ENCODE measurements at regions not wholly inside any gene's neighbourhood (a gene's known extent, or its start where the extent isn't known, plus 50 kb on each side); places are given as distances from the start of the nearest gene placed in this dataset.

DNA sequence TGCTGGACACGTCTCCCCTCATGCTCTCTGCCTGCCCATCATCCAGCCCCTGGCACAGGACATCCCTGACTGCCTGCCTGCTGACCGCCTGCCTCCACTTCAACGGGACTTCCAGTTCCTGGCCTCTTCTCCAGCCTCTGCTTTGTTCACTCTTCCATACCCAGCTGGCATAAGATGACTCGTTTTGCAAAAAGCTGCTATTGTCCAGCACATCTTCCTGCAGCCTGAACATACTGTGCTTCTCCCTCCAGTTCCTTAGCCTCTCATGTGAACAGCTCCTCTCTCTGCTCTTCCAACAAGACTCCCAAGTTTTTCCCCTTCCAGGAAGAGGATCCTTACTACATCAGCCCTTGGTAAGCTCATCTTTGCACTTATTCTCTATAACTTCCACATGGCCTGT is 62.4 kb upstream of the SKOR2 start:
- no peak for TF ChIP-seq POLR2A (IDR thresholded peaks at IDR 0.05; ENCODE audit: extremely low read depth, insufficient read length)
- TF ChIP-seq, protein P1, sequence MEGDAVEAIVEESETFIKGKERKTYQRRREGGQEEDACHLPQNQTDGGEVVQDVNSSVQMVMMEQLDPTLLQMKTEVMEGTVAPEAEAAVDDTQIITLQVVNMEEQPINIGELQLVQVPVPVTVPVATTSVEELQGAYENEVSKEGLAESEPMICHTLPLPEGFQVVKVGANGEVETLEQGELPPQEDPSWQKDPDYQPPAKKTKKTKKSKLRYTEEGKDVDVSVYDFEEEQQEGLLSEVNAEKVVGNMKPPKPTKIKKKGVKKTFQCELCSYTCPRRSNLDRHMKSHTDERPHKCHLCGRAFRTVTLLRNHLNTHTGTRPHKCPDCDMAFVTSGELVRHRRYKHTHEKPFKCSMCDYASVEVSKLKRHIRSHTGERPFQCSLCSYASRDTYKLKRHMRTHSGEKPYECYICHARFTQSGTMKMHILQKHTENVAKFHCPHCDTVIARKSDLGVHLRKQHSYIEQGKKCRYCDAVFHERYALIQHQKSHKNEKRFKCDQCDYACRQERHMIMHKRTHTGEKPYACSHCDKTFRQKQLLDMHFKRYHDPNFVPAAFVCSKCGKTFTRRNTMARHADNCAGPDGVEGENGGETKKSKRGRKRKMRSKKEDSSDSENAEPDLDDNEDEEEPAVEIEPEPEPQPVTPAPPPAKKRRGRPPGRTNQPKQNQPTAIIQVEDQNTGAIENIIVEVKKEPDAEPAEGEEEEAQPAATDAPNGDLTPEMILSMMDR (IDR thresholded peaks at IDR 0.05; ENCODE audit: low read depth, low read length), result no peak
